Colonic mucosa (tissue), 4 donors: ENCODE measurements at regions not wholly inside any gene's neighbourhood (a gene's known extent, or its start where the extent isn't known, plus 50 kb on each side); places are given as distances from the start of the nearest gene placed in this dataset.

ENCODE experiments used
- DNase-seq: peaks from one replicate; pipeline ENCODE4 v3.0.0-alpha.2; 2020
- H3K27ac ChIP-seq: fragments of 200-600 bp; one replicate; pipeline ENCODE4 v1.8.0; 2021
- H3K27me3 ChIP-seq: fragments of 200-600 bp; one replicate; pipeline ENCODE4 v1.8.0; 2021
- H3K36me3 ChIP-seq: fragments of 200-600 bp; one replicate; pipeline ENCODE4 v1.8.0; 2021
- H3K4me1 ChIP-seq: fragments of 200-600 bp; one replicate; pipeline ENCODE4 v1.8.0; 2021; ENCODE audit warnings: mild to moderate bottlenecking
- H3K4me3 ChIP-seq: fragments of 200-600 bp; one replicate; pipeline ENCODE4 v1.8.0; 2021
- H3K9ac ChIP-seq, 2 donors: one replicate each; pipeline ENCODE4 v1.7.0; 2013; ENCODE audit warnings: control low read depth in 2 of 2, low read depth in 2 of 2, low read length in 2 of 2
- H3K9me3 ChIP-seq: fragments of 200-600 bp; one replicate; pipeline ENCODE4 v1.8.0; 2021
- CTCF ChIP-seq: fragments of 200-600 bp; IDR thresholded peaks from one replicate; pipeline ENCODE4 v1.8.0; 2022; ENCODE audit warnings: antibody characterized with exemption, mild to moderate bottlenecking
- intact Hi-C: fragments of 100-400 bp; cut with DNase I; formaldehyde crosslinking; loops from one replicate; pipeline ENCODE4 v1.14.1; 2022
- donor health status: healthy.
- donor health status: DM: no; HTN: no; CAD: no.
- donor health status: DM: no; HTN: no; CAD: no.

GRCh38 chr5:164202338-164202737 is 696.9 kb downstream of the MAT2B start:
- Histone ChIP-seq H3K36me3 (no peaks in the 10 kb centered on the region), H3K4me3 (no peak overlapping the region), H3K27me3 (no peaks in the 10 kb centered on the region), H3K27ac (no peak overlapping the region), H3K4me1 (no peaks in the 10 kb centered on the region), H3K9me3 (no peaks in the 10 kb centered on the region), H3K9ac (no peak overlapping the region)
- DNase-seq = no peak
- no peak for TF ChIP-seq CTCF
- intact Hi-C loops = no loop called here

- Histone ChIP-seq H3K4me1 (no peaks in the 10 kb centered on the region), H3K36me3 (no peaks in the 10 kb centered on the region), H3K9me3 (no peaks in the 10 kb centered on the region), H3K4me3 (no peak overlapping the region), H3K27ac (no peak overlapping the region), H3K27me3 (no peaks in the 10 kb centered on the region), H3K9ac (no peak overlapping the region)
- DNase-seq = no peak
- intact Hi-C loops = no loop called here
- no peak for TF ChIP-seq CTCF
These were observed 698.3 kb downstream of the MAT2B start for GRCh38 chr5:164203581-164204225.

GRCh38 chr5:164204338-164204946 is 699.0 kb downstream of the MAT2B start:
- no peaks in the 10 kb centered on the region for H3K9me3 ChIP-seq
- intact Hi-C loops = no loop called here
- H3K36me3 ChIP-seq = no peaks in the 10 kb centered on the region
- H3K4me1 ChIP-seq = no peaks in the 10 kb centered on the region
- no peaks in the 10 kb centered on the region for H3K27me3 ChIP-seq
- H3K9ac ChIP-seq = no peak overlapping the region
- DNase-seq = no peak
- H3K4me3 ChIP-seq = no peak overlapping the region
- no peak for TF ChIP-seq CTCF
- no peak overlapping the region for H3K27ac ChIP-seq

- Histone ChIP-seq H3K27me3 (no peaks in the 10 kb centered on the region), H3K27ac (no peak overlapping the region), H3K36me3 (no peaks in the 10 kb centered on the region), H3K9ac (no peak overlapping the region), H3K9me3 (no peaks in the 10 kb centered on the region), H3K4me3 (no peak overlapping the region), H3K4me1 (no peaks in the 10 kb centered on the region)
- no peak for DNase-seq
- no peak for TF ChIP-seq CTCF
- intact Hi-C loops = no loop called here
These were observed 700.8 kb downstream of the MAT2B start for GRCh38 chr5:164206196-164206595.

GRCh38 chr5:164207646-164208045 is 702.2 kb downstream of the MAT2B start:
- no peaks in the 10 kb centered on the region for H3K9me3 ChIP-seq
- H3K4me3 ChIP-seq = no peak overlapping the region
- H3K4me1 ChIP-seq = no peaks in the 10 kb centered on the region
- intact Hi-C loops = no loop called here
- DNase-seq = no peak
- no peaks in the 10 kb centered on the region for H3K27me3 ChIP-seq
- no peak overlapping the region for H3K27ac ChIP-seq
- no peak for TF ChIP-seq CTCF
- no peak overlapping the region for H3K9ac ChIP-seq
- no peaks in the 10 kb centered on the region for H3K36me3 ChIP-seq
